GM10266 (cell line): ENCODE measurements at regions not wholly inside any gene's neighbourhood (a gene's known extent, or its start where the extent isn't known, plus 50 kb on each side); places are given as distances from the start of the nearest gene placed in this dataset.

Experiments used
- DNase-seq: peaks from one replicate; pipeline ENCODE4 v3.0.0; 2012; ENCODE audit errors: extremely low spot score
- CTCF ChIP-seq: IDR thresholded peaks from 2 replicates; pipeline ENCODE4 v1.5.1; 2012; ENCODE audit warnings: mild to moderate bottlenecking, low read depth; ENCODE audit not compliant: control insufficient read depth, insufficient read depth; ENCODE audit errors: missing control alignments

GRCh38 chr4:11216520-11216919 lies 212.2 kb downstream of the HS3ST1 start:
- TF ChIP-seq CTCF, result no peak
- DNase-seq, result no peak

GRCh38 chr4:11214281-11214680 lies 214.4 kb downstream of the HS3ST1 start:
- DNase-seq, result no peak

GRCh38 chr4:11209826-11210225 lies 218.9 kb downstream of the HS3ST1 start:
- no peak for DNase-seq
- no peak for TF ChIP-seq CTCF

More at GRCh38 chr4:11214281-11214680, 214.4 kb downstream of the HS3ST1 start:
- TF ChIP-seq CTCF, result no peak

- no peak for DNase-seq
These were observed 227.4 kb downstream of the HS3ST1 start for GRCh38 chr4:11201256-11201655.

GRCh38 chr4:11198516-11199305 lies 230.0 kb downstream of the HS3ST1 start:
- no peak for DNase-seq
- no peak for TF ChIP-seq CTCF

More at GRCh38 chr4:11201256-11201655, 227.4 kb downstream of the HS3ST1 start:
- TF ChIP-seq CTCF, result no peak

- TF ChIP-seq CTCF, result no peak
- no peak for DNase-seq
These were observed 230.9 kb downstream of the HS3ST1 start for GRCh38 chr4:11197631-11198341.
